ENCODE measurements at regions not wholly inside any gene's neighbourhood (a gene's known extent, or its start where the extent isn't known, plus 50 kb on each side); places are given as distances from the start of the nearest gene placed in this dataset.

DNA sequence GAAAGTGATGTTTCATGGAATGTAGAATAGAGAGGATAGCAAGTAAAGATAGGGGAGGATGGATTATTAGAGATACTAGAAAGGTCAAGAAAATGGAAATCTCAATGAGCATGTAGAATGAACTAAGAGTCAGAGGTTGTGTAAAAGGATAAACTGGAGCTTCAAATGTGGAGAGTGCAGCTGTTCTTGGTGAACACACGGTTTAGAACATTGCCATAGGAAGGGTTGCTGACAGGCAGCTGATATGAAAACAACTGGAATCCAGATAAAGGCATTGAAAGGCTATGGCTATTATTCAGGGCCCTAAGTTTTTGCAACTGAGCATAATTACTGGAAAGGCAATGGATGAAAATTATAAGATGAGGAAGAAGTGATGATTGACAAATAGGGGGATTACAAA lies 239.6 kb upstream of the VEGFC start:
- intact Hi-C loops (cut with DNase I) = no loop called here
- H3K9me3 ChIP-seq (replicated peaks in 1 of 3) = no peaks in the 10 kb centered on the region
- WGBS, 4 donors = 74 to 78% (median 75%) methylated on average over 1 of the region's 1 CpG
- no peaks in the 10 kb centered on the region for H3K36me3 ChIP-seq (replicated peaks in 1 of 2)
- no peak overlapping the region for H3K4me3 ChIP-seq
- no peak overlapping the region for H3K27ac ChIP-seq
- TF ChIP-seq POLR2A (IDR thresholded peaks at IDR 0.05) = no peak
- TF ChIP-seq, protein P1, sequence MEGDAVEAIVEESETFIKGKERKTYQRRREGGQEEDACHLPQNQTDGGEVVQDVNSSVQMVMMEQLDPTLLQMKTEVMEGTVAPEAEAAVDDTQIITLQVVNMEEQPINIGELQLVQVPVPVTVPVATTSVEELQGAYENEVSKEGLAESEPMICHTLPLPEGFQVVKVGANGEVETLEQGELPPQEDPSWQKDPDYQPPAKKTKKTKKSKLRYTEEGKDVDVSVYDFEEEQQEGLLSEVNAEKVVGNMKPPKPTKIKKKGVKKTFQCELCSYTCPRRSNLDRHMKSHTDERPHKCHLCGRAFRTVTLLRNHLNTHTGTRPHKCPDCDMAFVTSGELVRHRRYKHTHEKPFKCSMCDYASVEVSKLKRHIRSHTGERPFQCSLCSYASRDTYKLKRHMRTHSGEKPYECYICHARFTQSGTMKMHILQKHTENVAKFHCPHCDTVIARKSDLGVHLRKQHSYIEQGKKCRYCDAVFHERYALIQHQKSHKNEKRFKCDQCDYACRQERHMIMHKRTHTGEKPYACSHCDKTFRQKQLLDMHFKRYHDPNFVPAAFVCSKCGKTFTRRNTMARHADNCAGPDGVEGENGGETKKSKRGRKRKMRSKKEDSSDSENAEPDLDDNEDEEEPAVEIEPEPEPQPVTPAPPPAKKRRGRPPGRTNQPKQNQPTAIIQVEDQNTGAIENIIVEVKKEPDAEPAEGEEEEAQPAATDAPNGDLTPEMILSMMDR (IDR thresholded peaks at IDR 0.05) = no peak
- peaks cover 4 to 9% of the 10 kb centered on the region in 2 donors for H3K4me1 ChIP-seq (replicated peaks in 1 of 2)
- DNase-seq = no peak
- H3K27me3 ChIP-seq = no peaks in the 10 kb centered on the region

DNA sequence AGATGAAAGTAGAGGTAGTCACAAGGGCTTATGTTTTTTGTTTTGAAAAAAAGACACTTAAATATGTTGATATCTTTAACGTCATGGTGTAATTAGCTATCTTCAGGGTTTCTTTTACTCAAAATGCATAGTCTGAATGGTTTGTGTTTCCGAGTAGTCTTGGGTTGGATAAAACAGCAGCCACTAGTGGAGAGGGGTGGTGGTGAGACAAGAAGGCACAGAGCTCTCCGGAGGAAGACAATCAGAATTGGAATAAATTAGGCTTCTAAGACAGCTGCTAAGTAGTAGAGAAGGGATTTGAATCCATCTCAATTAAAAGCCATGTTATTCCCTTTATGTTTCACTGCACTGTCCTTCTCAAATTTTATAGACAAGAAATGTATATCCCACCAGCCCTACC lies 240.4 kb upstream of the VEGFC start:
- DNase-seq = no peak
- no peak overlapping the region for H3K27ac ChIP-seq
- TF ChIP-seq, protein P1 (IDR thresholded peaks at IDR 0.05) = no peak
- no peaks in the 10 kb centered on the region for H3K27me3 ChIP-seq
- no peaks in the 10 kb centered on the region for H3K36me3 ChIP-seq (replicated peaks in 1 of 2)
- 73 to 83% (median 79%) methylated on average over 3 of the region's 3 CpGs for WGBS, 4 donors
- intact Hi-C loops (cut with DNase I) = no loop called here
- H3K4me3 ChIP-seq = no peak overlapping the region
- no peaks in the 10 kb centered on the region for H3K9me3 ChIP-seq (replicated peaks in 1 of 3)
- H3K4me1 ChIP-seq (replicated peaks in 1 of 2) = peaks cover 4 to 9% of the 10 kb centered on the region in 2 donors

DNA sequence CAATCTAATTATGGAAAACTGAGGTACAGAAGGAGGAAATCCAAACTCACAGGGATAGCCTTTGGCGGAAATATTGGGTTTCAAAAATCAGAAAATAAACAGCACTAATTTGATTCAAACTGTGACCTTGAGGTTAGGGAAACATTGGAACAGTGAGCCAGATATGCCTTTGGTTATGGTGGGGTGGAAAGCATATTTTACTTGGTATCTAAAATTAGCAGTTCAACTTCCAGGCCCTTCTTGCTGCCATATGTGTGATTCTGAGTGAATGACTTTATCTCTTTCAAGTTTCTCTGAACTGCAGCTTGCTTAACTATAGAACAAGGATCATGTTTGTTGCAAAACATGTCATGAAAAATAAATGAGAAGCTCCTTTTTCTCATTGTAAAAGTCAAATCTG lies 240.9 kb upstream of the VEGFC start:
- H3K27ac ChIP-seq = no peak overlapping the region
- H3K27me3 ChIP-seq = no peaks in the 10 kb centered on the region
- H3K36me3 ChIP-seq (replicated peaks in 1 of 2) = no peaks in the 10 kb centered on the region
- no peaks in the 10 kb centered on the region for H3K9me3 ChIP-seq (replicated peaks in 1 of 3)
- peaks cover 7 to 13% of the 10 kb centered on the region in 2 donors for H3K4me1 ChIP-seq (replicated peaks in 1 of 2)
- intact Hi-C loops (cut with DNase I) = no loop called here
- DNase-seq = no peak
- WGBS, 4 donors = 78 to 89% (median 84%) methylated on average over 1 of the region's 1 CpG
- no peak overlapping the region for H3K4me3 ChIP-seq
- TF ChIP-seq POLR2A (IDR thresholded peaks at IDR 0.05) = no peak
- TF ChIP-seq, protein P1 (IDR thresholded peaks at IDR 0.05) = no peak

DNA sequence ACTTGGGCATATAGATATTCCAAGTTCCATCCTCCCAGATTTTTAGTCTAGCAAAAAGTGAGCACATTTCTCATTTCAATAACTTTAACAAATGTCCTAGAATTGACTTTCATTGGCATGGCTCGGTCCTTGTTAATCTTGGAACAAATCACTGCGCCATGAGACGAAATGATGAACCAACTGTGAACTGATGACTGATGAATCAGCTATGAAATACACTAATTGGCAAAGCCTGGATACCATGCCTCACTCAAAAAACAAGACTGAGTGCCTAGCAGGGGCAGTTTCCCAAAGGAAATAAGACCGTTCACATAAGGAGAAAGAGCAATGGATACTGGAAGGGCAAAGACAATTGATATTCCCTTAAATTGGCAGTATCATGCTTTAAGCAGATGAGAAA lies 248.6 kb upstream of the VEGFC start:
- Histone ChIP-seq H3K4me1 (replicated peaks in 1 of 2) (peaks cover 4 to 7% of the 10 kb centered on the region in 2 donors), H3K27ac (no peak overlapping the region), H3K27me3 (no peaks in the 10 kb centered on the region), H3K4me3 (no peak overlapping the region), H3K9me3 (replicated peaks in 1 of 3) (no peaks in the 10 kb centered on the region), H3K36me3 (replicated peaks in 1 of 2) (no peaks in the 10 kb centered on the region)
- whole genome bisulfite sequencing, 4 donors = 68 to 81% (median 75%) methylated on average over 4 of the region's 4 CpGs
- no peak for TF ChIP-seq POLR2A (IDR thresholded peaks at IDR 0.05)
- TF ChIP-seq, protein P1 (IDR thresholded peaks at IDR 0.05) = no peak
- DNase-seq = no peak
- intact Hi-C loops (cut with DNase I) = loop anchor here in 1 of 2 donors (10.0 kb wide), 1 partner anchor 477 kb away; no protein-coding TSS in a partner anchor

Data from adrenal gland (tissue), 9 donors.